ENCODE measurements at regions not wholly inside any gene's neighbourhood (a gene's known extent, or its start where the extent isn't known, plus 50 kb on each side); places are given as distances from the start of the nearest gene placed in this dataset.

- Histone ChIP-seq H2BK15ac (ENCODE audit: low read depth, low read length) (no peak overlapping the region), H2BK120ac (ENCODE audit: low read depth, low read length) (no peak overlapping the region), H3K18ac (ENCODE audit: low read depth, low read length) (no peak overlapping the region), H3K14ac (replicated peaks; ENCODE audit: low read depth, low read length) (no peak overlapping the region), H3K4me2 (ENCODE audit: low read depth, low read length) (no peak overlapping the region), H3K9ac (ENCODE audit: low read depth, low read length) (no peak overlapping the region), H3K79me1 (ENCODE audit: low read depth in 1 of 2, low read length in 2 of 2) (no peaks in the 10 kb centered on the region), H3K56ac (ENCODE audit: extremely low read depth, insufficient read depth, low read length) (no peak overlapping the region), H2BK5ac (ENCODE audit: low read depth, low read length, poor library complexity, severe bottlenecking) (no peak overlapping the region), H3K23ac (ENCODE audit: low read depth, low read length) (no peak overlapping the region), H2AFZ (replicated peaks; ENCODE audit: low read length, poor library complexity) (no peak overlapping the region), H3K4me1 (ENCODE audit: control insufficient read depth, insufficient read depth, low read length) (no peaks in the 10 kb centered on the region), H4K8ac (ENCODE audit: low read depth in 2 of 2, low read length in 2 of 2) (no peak overlapping the region), H4K20me1 (ENCODE audit: insufficient read depth, low read length) (no peaks in the 10 kb centered on the region), H3K4me3 (ENCODE audit: insufficient read depth, low read depth, low read length) (no peak overlapping the region), H2BK20ac (ENCODE audit: low read depth, low read length) (no peak overlapping the region), H3K36me3 (ENCODE audit: control insufficient read depth, insufficient read depth, low read length) (no peaks in the 10 kb centered on the region), H3K27ac (ENCODE audit: insufficient read depth, low read length) (no peak overlapping the region), H3K9me1 (ENCODE audit: insufficient read depth, low read length) (no peaks in the 10 kb centered on the region), H2AK5ac (ENCODE audit: low read depth, low read length) (no peak overlapping the region), H4K91ac (ENCODE audit: insufficient read depth, low read depth, low read length) (no peak overlapping the region), H3K4ac (ENCODE audit: low read depth, low read length) (no peak overlapping the region), H3K9me3 (ENCODE audit: control insufficient read depth, insufficient read depth, low read length) (peaks cover 7% of the 10 kb centered on the region), H4K5ac (ENCODE audit: low read depth, low read length) (no peak overlapping the region), H3K27me3 (ENCODE audit: control insufficient read depth, insufficient read depth, low read length) (no peaks in the 10 kb centered on the region), H2AK9ac (replicated peaks; ENCODE audit: low read depth, low read length, poor library complexity) (no peak overlapping the region)
- ATAC-seq (ENCODE audit: low read depth) (no peak), DNase-seq (no peak)
- ChIA-PET CTCF (no interaction called here), POLR2A (ENCODE audit: unreplicated experiment) (no interaction called here)
- 14% methylated on average over 2 of the region's 5 CpGs; no CpG with 5 or more reads in 1 of the 2 experiments for WGBS, 2 experiments (ENCODE audit: extremely low coverage in 2 of 2, insufficient read length in 1 of 2)
- dilution Hi-C loops (cut with HindIII; ENCODE audit: low sequenced_read_pairs, unreplicated experiment) (no loop called here), intact Hi-C loops (cut with micrococcal nuclease) (no loop called here), in situ Hi-C loops (cut with MboI; ENCODE audit: low sequenced_read_pairs) (no loop called here)
- TF ChIP-seq RAD21 (IDR thresholded peaks at IDR 0.05; ENCODE audit: low read length) (no peak), FOS (IDR thresholded peaks at IDR 0.05; ENCODE audit: low read depth, low read length) (no peak), CEBPB (IDR thresholded peaks at IDR 0.05; ENCODE audit: low read depth, low read length) (no peak), MAFK (IDR thresholded peaks at IDR 0.05; ENCODE audit: low read depth, low read length) (no peak), USF2 (IDR thresholded peaks at IDR 0.05; ENCODE audit: low read depth, low read length) (no peak), CTCF (conservative IDR thresholded peaks at IDR 0.05; ENCODE audit: low read depth, low read length) (no peak), RFX5 (IDR thresholded peaks at IDR 0.05; ENCODE audit: low read depth, low read length) (no peak), MAZ (IDR thresholded peaks at IDR 0.05; ENCODE audit: borderline replicate concordance, low read depth, low read length) (no peak), CHD1 (IDR thresholded peaks at IDR 0.05; ENCODE audit: low read depth, low read length) (no peak), ELK1 (IDR thresholded peaks at IDR 0.05; ENCODE audit: borderline replicate concordance, low read depth, low read length) (no peak)
- no TSS peak for BruUV-seq (replicated peaks)
Measured at GRCh38 chr5:63686938-63687337, 275.3 kb downstream of the HTR1A start.

All from IMR-90 (cell line).